ENCODE measurements at regions not wholly inside any gene's neighbourhood (a gene's known extent, or its start where the extent isn't known, plus 50 kb on each side); places are given as distances from the start of the nearest gene placed in this dataset.
"Not testable (repeated sequence)": the region's sequence is repeated elsewhere in the genome, so short reads cannot be mapped to it uniquely, and the experiment has no call there.

- ChIA-PET CTCF (no interaction called here), POLR2A (no interaction called here)
- no peak overlapping the region for H3K4me3 Mint-ChIP-seq
- H3K4me1 Mint-ChIP-seq: no peaks in the 10 kb centered on the region
- H3K27ac Mint-ChIP-seq: no peak overlapping the region
- no peaks in the 10 kb centered on the region for H3K36me3 Mint-ChIP-seq (ENCODE audit: low read depth)
- no peaks in the 10 kb centered on the region for H3K9me3 Mint-ChIP-seq
- H3K27me3 Mint-ChIP-seq: no peaks in the 10 kb centered on the region
- no peak for DNase-seq
These were observed 89.9 kb downstream of the RFPL4B start for GRCh38 chr6:112437058-112437457.

- H3K36me3 Mint-ChIP-seq (ENCODE audit: low read depth): no peaks in the 10 kb centered on the region
- no peaks in the 10 kb centered on the region for H3K27me3 Mint-ChIP-seq
- no peak for DNase-seq
- no peaks in the 10 kb centered on the region for H3K4me1 Mint-ChIP-seq
- no peaks in the 10 kb centered on the region for H3K9me3 Mint-ChIP-seq
- no peak overlapping the region for H3K4me3 Mint-ChIP-seq
- no peak overlapping the region for H3K27ac Mint-ChIP-seq
- ChIA-PET CTCF (no interaction called here), POLR2A (no interaction called here)
These were observed 91.9 kb downstream of the RFPL4B start for GRCh38 chr6:112439010-112439409.

- Mint-ChIP-seq H3K36me3 (ENCODE audit: low read depth) (no peaks in the 10 kb centered on the region), H3K27ac (no peak overlapping the region), H3K27me3 (no peaks in the 10 kb centered on the region), H3K9me3 (no peaks in the 10 kb centered on the region), H3K4me3 (no peak overlapping the region), H3K4me1 (no peaks in the 10 kb centered on the region)
- DNase-seq: no peak
- POLR2A ChIA-PET: no interaction called here
- CTCF ChIA-PET: no interaction called here
These were observed 92.3 kb downstream of the RFPL4B start for GRCh38 chr6:112439432-112439831.

- CTCF ChIA-PET: no interaction called here
- H3K4me3 Mint-ChIP-seq: no peak overlapping the region
- POLR2A ChIA-PET: no interaction called here
- H3K4me1 Mint-ChIP-seq: no peaks in the 10 kb centered on the region
- H3K9me3 Mint-ChIP-seq: no peaks in the 10 kb centered on the region
- H3K36me3 Mint-ChIP-seq (ENCODE audit: low read depth): no peaks in the 10 kb centered on the region
- no peak for DNase-seq
- no peaks in the 10 kb centered on the region for H3K27me3 Mint-ChIP-seq
- H3K27ac Mint-ChIP-seq: no peak overlapping the region
These were observed 94.5 kb downstream of the RFPL4B start for GRCh38 chr6:112441607-112442006.

GRCh38 chr6:112443179-112444065 is 96.3 kb downstream of the RFPL4B start:
- CTCF ChIA-PET: no interaction called here
- H3K27ac Mint-ChIP-seq: no peak overlapping the region
- no peaks in the 10 kb centered on the region for H3K9me3 Mint-ChIP-seq
- H3K4me3 Mint-ChIP-seq: no peak overlapping the region
- no peaks in the 10 kb centered on the region for H3K36me3 Mint-ChIP-seq (ENCODE audit: low read depth)
- POLR2A ChIA-PET: no interaction called here
- DNase-seq: no peak
- H3K4me1 Mint-ChIP-seq: no peaks in the 10 kb centered on the region
- H3K27me3 Mint-ChIP-seq: no peaks in the 10 kb centered on the region

- H3K36me3 Mint-ChIP-seq (ENCODE audit: low read depth); H3K4me1 Mint-ChIP-seq; CTCF ChIA-PET; H3K27me3 Mint-ChIP-seq; H3K27ac Mint-ChIP-seq; H3K9me3 Mint-ChIP-seq; POLR2A ChIA-PET; H3K4me3 Mint-ChIP-seq; DNase-seq: not testable (repeated sequence)
These were observed 101.7 kb downstream of the RFPL4B start for GRCh38 chr6:112448786-112449185.

GRCh38 chr6:112450663-112451062 is 103.5 kb downstream of the RFPL4B start:
- ChIA-PET CTCF (no interaction called here), POLR2A (no interaction called here)
- H3K36me3 Mint-ChIP-seq (ENCODE audit: low read depth): no peaks in the 10 kb centered on the region
- DNase-seq: no peak
- H3K4me1 Mint-ChIP-seq: no peaks in the 10 kb centered on the region
- H3K27ac Mint-ChIP-seq: no peak overlapping the region
- no peak overlapping the region for H3K4me3 Mint-ChIP-seq
- H3K9me3 Mint-ChIP-seq: no peaks in the 10 kb centered on the region
- H3K27me3 Mint-ChIP-seq: no peaks in the 10 kb centered on the region

- Mint-ChIP-seq H3K36me3 (ENCODE audit: low read depth) (no peaks in the 10 kb centered on the region), H3K9me3 (no peaks in the 10 kb centered on the region)
- CTCF ChIA-PET: no interaction called here
These were observed 110.8 kb downstream of the RFPL4B start for GRCh38 chr6:112457886-112458285.

GRCh38 chr6:112459758-112460304 is 112.7 kb downstream of the RFPL4B start:
- ChIA-PET CTCF (no interaction called here), POLR2A (no interaction called here)
- Mint-ChIP-seq H3K4me1 (no peaks in the 10 kb centered on the region), H3K9me3 (no peaks in the 10 kb centered on the region), H3K27me3 (no peaks in the 10 kb centered on the region), H3K36me3 (ENCODE audit: low read depth) (no peaks in the 10 kb centered on the region), H3K4me3 (no peak overlapping the region), H3K27ac (no peak overlapping the region)
- DNase-seq: no peak

More at GRCh38 chr6:112457886-112458285, 110.8 kb downstream of the RFPL4B start:
- DNase-seq: no peak
- Mint-ChIP-seq H3K4me3 (no peak overlapping the region), H3K27ac (no peak overlapping the region), H3K4me1 (no peaks in the 10 kb centered on the region), H3K27me3 (no peaks in the 10 kb centered on the region)
- POLR2A ChIA-PET: interaction anchor here (1.0 kb wide), 1 partner anchor 30 kb away, joined by 3 read pairs; no protein-coding TSS in a partner anchor

- Mint-ChIP-seq H3K4me3 (no peak overlapping the region), H3K27me3 (no peaks in the 10 kb centered on the region), H3K4me1 (no peaks in the 10 kb centered on the region), H3K36me3 (ENCODE audit: low read depth) (no peaks in the 10 kb centered on the region), H3K27ac (no peak overlapping the region), H3K9me3 (no peaks in the 10 kb centered on the region)
- ChIA-PET POLR2A (no interaction called here), CTCF (no interaction called here)
- DNase-seq: no peak
These were observed 118.0 kb downstream of the RFPL4B start for GRCh38 chr6:112464901-112465665.

GRCh38 chr6:112466373-112467151 is 119.4 kb downstream of the RFPL4B start:
- CTCF ChIA-PET: no interaction called here
- no peaks in the 10 kb centered on the region for H3K36me3 Mint-ChIP-seq (ENCODE audit: low read depth)
- DNase-seq: no peak
- POLR2A ChIA-PET: no interaction called here
- no peak overlapping the region for H3K27ac Mint-ChIP-seq
- H3K4me3 Mint-ChIP-seq: no peak overlapping the region
- no peaks in the 10 kb centered on the region for H3K27me3 Mint-ChIP-seq
- H3K4me1 Mint-ChIP-seq: no peaks in the 10 kb centered on the region
- H3K9me3 Mint-ChIP-seq: no peaks in the 10 kb centered on the region

- no peaks in the 10 kb centered on the region for H3K4me1 Mint-ChIP-seq
- H3K36me3 Mint-ChIP-seq (ENCODE audit: low read depth): no peaks in the 10 kb centered on the region
- no peaks in the 10 kb centered on the region for H3K9me3 Mint-ChIP-seq
- H3K27me3 Mint-ChIP-seq: no peaks in the 10 kb centered on the region
- H3K4me3 Mint-ChIP-seq: no peak overlapping the region
- DNase-seq: no peak
- POLR2A ChIA-PET: no interaction called here
- CTCF ChIA-PET: no interaction called here
- H3K27ac Mint-ChIP-seq: no peak overlapping the region
These were observed 121.2 kb downstream of the RFPL4B start for GRCh38 chr6:112468359-112468758.

GRCh38 chr6:112469306-112469705 is 122.2 kb downstream of the RFPL4B start:
- no peak overlapping the region for H3K4me3 Mint-ChIP-seq
- no peaks in the 10 kb centered on the region for H3K36me3 Mint-ChIP-seq (ENCODE audit: low read depth)
- DNase-seq: no peak
- H3K4me1 Mint-ChIP-seq: no peaks in the 10 kb centered on the region
- ChIA-PET CTCF (no interaction called here), POLR2A (no interaction called here)
- H3K27me3 Mint-ChIP-seq: no peaks in the 10 kb centered on the region
- H3K9me3 Mint-ChIP-seq: no peaks in the 10 kb centered on the region
- no peak overlapping the region for H3K27ac Mint-ChIP-seq

Data from activated CD4-positive, alpha-beta memory T cell treated with anti-CD3 and anti-CD28 coated beads, Interleukin-2, amount 10 ng/mL, durations not matched to agents 7 days and 5 days (primary cell).